H9 (cell line): ENCODE measurements at regions not wholly inside any gene's neighbourhood (a gene's known extent, or its start where the extent isn't known, plus 50 kb on each side); places are given as distances from the start of the nearest gene placed in this dataset.

Experiments
- DNase-seq: peaks from one replicate; pipeline ENCODE4 v3.0.0-alpha.2; 2017
- H2AFZ ChIP-seq: one replicate; pipeline ENCODE4 v1.6.1; 2013; ENCODE audit warnings: mild to moderate bottlenecking, low read length, control low read depth, moderate library complexity
- H2AK5ac ChIP-seq: 2 replicates; pipeline ENCODE4 v1.6.1; 2013; ENCODE audit warnings: low read length, control low read depth, mixed read lengths; ENCODE audit not compliant: insufficient read length
- H2BK120ac ChIP-seq: one replicate; pipeline ENCODE4 v1.6.1; 2013; ENCODE audit warnings: low read depth, mild to moderate bottlenecking, low read length, control low read depth, inconsistent platforms; ENCODE audit not compliant: poor library complexity, severe bottlenecking
- H2BK12ac ChIP-seq: 2 replicates; pipeline ENCODE4 v1.6.1; 2013; ENCODE audit warnings: low read length, control low read depth, mixed read lengths, low read depth; ENCODE audit not compliant: insufficient read length
- H2BK15ac ChIP-seq: 2 replicates; pipeline ENCODE4 v1.6.1; 2013; ENCODE audit warnings: low read depth, low read length, control low read depth
- H2BK20ac ChIP-seq: one replicate; pipeline ENCODE4 v1.6.1; 2013; ENCODE audit warnings: low read depth, mild to moderate bottlenecking, low read length, control low read depth, inconsistent platforms; ENCODE audit not compliant: poor library complexity, severe bottlenecking
- H2BK5ac ChIP-seq: 2 replicates; pipeline ENCODE4 v1.6.1; 2013; ENCODE audit warnings: low read length, control low read depth, mixed read lengths; ENCODE audit not compliant: insufficient read length
- H3K14ac ChIP-seq: 2 replicates; pipeline ENCODE4 v1.6.1; 2013; ENCODE audit warnings: low read length, control low read depth; ENCODE audit not compliant: insufficient read depth
- H3K18ac ChIP-seq: 2 replicates; pipeline ENCODE4 v1.6.1; 2013; ENCODE audit warnings: low read depth, mild to moderate bottlenecking, mixed read lengths, low read length, control low read depth; ENCODE audit not compliant: insufficient read length
- H3K23ac ChIP-seq: 2 replicates; pipeline ENCODE4 v1.6.1; 2013; ENCODE audit warnings: low read length, control low read depth, mixed read lengths, low read depth; ENCODE audit not compliant: insufficient read length
- H3K23me2 ChIP-seq: 2 replicates; pipeline ENCODE4 v1.6.1; 2013; ENCODE audit warnings: low read depth, mild to moderate bottlenecking, mixed read lengths, low read length, control low read depth; ENCODE audit not compliant: insufficient read length, poor library complexity, severe bottlenecking
- H3K27ac ChIP-seq: 2 replicates; pipeline ENCODE4 v1.5.1; 2013; ENCODE audit warnings: low read length, control low read depth, mixed read lengths, low read depth; ENCODE audit not compliant: insufficient read length
- H3K27me3 ChIP-seq: 2 replicates; pipeline ENCODE4 v1.6.1; 2013; ENCODE audit warnings: low read length, control low read depth, inconsistent platforms; ENCODE audit not compliant: insufficient read depth
- H3K4ac ChIP-seq: 2 replicates; pipeline ENCODE4 v1.6.1; 2013; ENCODE audit warnings: low read depth, mild to moderate bottlenecking, control low read depth, inconsistent platforms, low read length, moderate library complexity
- H3K4me1 ChIP-seq: 2 replicates; pipeline ENCODE4 v1.6.1; 2013; ENCODE audit warnings: low read length, control low read depth, inconsistent platforms; ENCODE audit not compliant: insufficient read depth
- H3K4me2 ChIP-seq: 2 replicates; pipeline ENCODE4 v1.6.1; 2013; ENCODE audit warnings: low read length, control low read depth, mixed read lengths; ENCODE audit not compliant: insufficient read length, insufficient read depth
- H3K56ac ChIP-seq: 2 replicates; pipeline ENCODE4 v1.6.1; 2013; ENCODE audit warnings: low read depth, mild to moderate bottlenecking, mixed read lengths, low read length, control low read depth; ENCODE audit not compliant: insufficient read length
- H3K79me1 ChIP-seq: 2 replicates; pipeline ENCODE4 v1.6.1; 2013; ENCODE audit warnings: low read depth, mild to moderate bottlenecking, moderate library complexity, low read length, control low read depth, inconsistent platforms; ENCODE audit not compliant: insufficient read depth, poor library complexity, severe bottlenecking
- H3K79me2 ChIP-seq: 2 replicates; pipeline ENCODE4 v1.6.1; 2013; ENCODE audit warnings: low read length, control low read depth, inconsistent platforms; ENCODE audit not compliant: insufficient read depth
- H3K9ac ChIP-seq: 2 replicates; pipeline ENCODE4 v1.6.1; 2013; ENCODE audit warnings: low read length, control low read depth, mixed read lengths; ENCODE audit not compliant: insufficient read length; ENCODE audit errors: extremely low read depth
- H3K9me3 ChIP-seq: one replicate; pipeline ENCODE4 v1.6.1; 2013; ENCODE audit warnings: low read depth, low read length, inconsistent platforms; ENCODE audit not compliant: control insufficient read depth
- H3T11ph ChIP-seq: one replicate; pipeline ENCODE4 v1.6.1; 2013; ENCODE audit warnings: mild to moderate bottlenecking, low read length, control low read depth, inconsistent platforms
- H4K20me1 ChIP-seq: one replicate; pipeline ENCODE4 v1.6.1; 2013; ENCODE audit not compliant: control insufficient read depth, insufficient read length, insufficient read depth
- H4K5ac ChIP-seq: 2 replicates; pipeline ENCODE4 v1.6.1; 2013; ENCODE audit warnings: low read depth, mild to moderate bottlenecking, mixed read lengths, low read length, control low read depth; ENCODE audit not compliant: insufficient read length
- H4K8ac ChIP-seq: replicated peaks from 2 replicates; pipeline ENCODE4 v1.6.1; 2013; ENCODE audit warnings: low read length, control low read depth, mixed read lengths, low read depth; ENCODE audit not compliant: insufficient read length
- H4K91ac ChIP-seq: 2 replicates; pipeline ENCODE4 v1.6.1; 2013; ENCODE audit warnings: low read depth, mild to moderate bottlenecking, moderate library complexity, mixed read lengths, low read length, control low read depth; ENCODE audit not compliant: insufficient read length
- H3K27ac Mint-ChIP-seq, 3 experiments: 2 replicates in 2 of 3; 3 replicates in 1 of 3; pipeline ENCODE4 v1.8.0; 2020 to 2021; ENCODE audit warnings: mixed read lengths in 3 of 3, mild to moderate bottlenecking in 1 of 3, moderate library complexity in 1 of 3
- H3K27me3 Mint-ChIP-seq: 2 replicates; pipeline ENCODE4 v1.8.0; 2021; ENCODE audit warnings: low read depth, mild to moderate bottlenecking, moderate library complexity, mixed read lengths
- H3K36me3 Mint-ChIP-seq, 3 experiments: 2 replicates in 2 of 3; 3 replicates in 1 of 3; pipeline ENCODE4 v1.8.0; 2020 to 2021; ENCODE audit warnings: low read depth in 3 of 3, mixed read lengths in 3 of 3; ENCODE audit not compliant: insufficient read depth in 1 of 3
- H3K4me1 Mint-ChIP-seq, 2 experiments: 2 replicates each; pipeline ENCODE4 v1.8.0; 2020; ENCODE audit warnings: mixed read lengths in 2 of 2
- H3K4me3 Mint-ChIP-seq, 2 experiments: 2 replicates in 1 of 2; 3 replicates in 1 of 2; pipeline ENCODE4 v1.8.0; 2020 to 2021; ENCODE audit warnings: mild to moderate bottlenecking in 2 of 2, mixed read lengths in 2 of 2, moderate library complexity in 1 of 2
- H3K9me3 Mint-ChIP-seq, 2 experiments: 2 replicates in 1 of 2; 3 replicates in 1 of 2; pipeline ENCODE4 v1.8.0; 2020; ENCODE audit warnings: mild to moderate bottlenecking in 2 of 2, mixed read lengths in 2 of 2, moderate library complexity in 1 of 2
- CTCF ChIP-seq: fragments of 200-600 bp; sonication (generic); conservative IDR thresholded peaks from 3 replicates; pipeline ENCODE4 v1.8.0; 2021; ENCODE audit warnings: antibody characterized with exemption, mild to moderate bottlenecking
- WGBS: extraction: QIAGEN DNeasy Blood & Tissue Kit; methylation state at CpG from one replicate; pipeline ENCODE4 v1.1.7; 2013; ENCODE audit warnings: missing lambda C conversion rate, low lambda C conversion rate, mixed read lengths; ENCODE audit not compliant: insufficient read length; ENCODE audit errors: extremely low coverage; 5-methylcytosine and 5-hydroxymethylcytosine counted together

- peak overlapping the region in 1 of 3 experiments; percentile 12; a peak in 1 of 7 replicates for H3K27ac Mint-ChIP-seq
- H2BK120ac ChIP-seq: no peak overlapping the region
Measured at GRCh38 chr4:11189756-11190155, 238.9 kb downstream of the HS3ST1 start.

More at GRCh38 chr4:11189756-11190155, 238.9 kb downstream of the HS3ST1 start:
- no peak overlapping the region for H3K56ac ChIP-seq
- no peak overlapping the region for H4K5ac ChIP-seq
- Mint-ChIP-seq H3K27me3 (no peaks in the 10 kb centered on the region), H3K4me1 (no peaks in the 10 kb centered on the region), H3K9me3 (no peaks in the 10 kb centered on the region), H3K36me3 (no peaks in the 10 kb centered on the region), H3K4me3 (no peak overlapping the region)
- H3K4me1 ChIP-seq: no peaks in the 10 kb centered on the region
- H2BK5ac ChIP-seq: no peak overlapping the region
- no peak overlapping the region for H3K4me2 ChIP-seq
- H3K79me1 ChIP-seq: no peaks in the 10 kb centered on the region
- no peak overlapping the region for H3T11ph ChIP-seq
- H2BK12ac ChIP-seq: no peak overlapping the region
- H3K18ac ChIP-seq: no peak overlapping the region
- no peak overlapping the region for H3K14ac ChIP-seq
- DNase-seq: no peak
- no peak overlapping the region for H3K27ac ChIP-seq
- H2BK20ac ChIP-seq: no peak overlapping the region
- no peaks in the 10 kb centered on the region for H3K9me3 ChIP-seq
- TF ChIP-seq CTCF: no peak
- H3K27me3 ChIP-seq: no peaks in the 10 kb centered on the region
- H4K8ac ChIP-seq: no peak overlapping the region
- H3K9ac ChIP-seq: no peak overlapping the region
- no peaks in the 10 kb centered on the region for H3K79me2 ChIP-seq
- no peak overlapping the region for H2AK5ac ChIP-seq
- H3K23me2 ChIP-seq: no peaks in the 10 kb centered on the region
- no peak overlapping the region for H3K23ac ChIP-seq
- no peak overlapping the region for H2AFZ ChIP-seq
- H4K20me1 ChIP-seq: no peaks in the 10 kb centered on the region
- H2BK15ac ChIP-seq: no peak overlapping the region
- H4K91ac ChIP-seq: no peak overlapping the region
- WGBS: no CpG with 5 or more reads among the region's 2 CpGs
- no peak overlapping the region for H3K4ac ChIP-seq
